HG03558 (cell line): ENCODE measurements at regions not wholly inside any gene's neighbourhood (a gene's known extent, or its start where the extent isn't known, plus 50 kb on each side); places are given as distances from the start of the nearest gene placed in this dataset.
"Not testable (repeated sequence)": the region's sequence is repeated elsewhere in the genome, so short reads cannot be mapped to it uniquely, and the experiment has no call there.

ENCODE experiments used
- ATAC-seq: cut with Tn5 transposase; IDR thresholded peaks from one replicate; pipeline ENCODE4 v1.9.1; 2021; ENCODE audit warnings: moderate number of reproducible peaks; ENCODE audit not compliant: unreplicated experiment; ENCODE audit errors: extremely low read depth

- ATAC-seq: no peak
These were observed 248.3 kb downstream of the DLEU7 start for GRCh38 chr13:50595196-50595595.

GRCh38 chr13:50596156-50596555 is 247.3 kb downstream of the DLEU7 start:
- no peak for ATAC-seq

GRCh38 chr13:50596776-50597203 is 246.7 kb downstream of the DLEU7 start:
- ATAC-seq: no peak

- ATAC-seq: no peak
These were observed 245.2 kb downstream of the DLEU7 start for GRCh38 chr13:50598338-50598737.

- ATAC-seq: no peak
These were observed 244.4 kb downstream of the DLEU7 start for GRCh38 chr13:50599046-50599445.

GRCh38 chr13:50599927-50600326 is 243.6 kb downstream of the DLEU7 start:
- ATAC-seq: no peak

- ATAC-seq: no peak
These were observed 235.1 kb downstream of the DLEU7 start for GRCh38 chr13:50608370-50608769.

GRCh38 chr13:50609011-50609410 is 234.5 kb downstream of the DLEU7 start:
- no peak for ATAC-seq

- no peak for ATAC-seq
These were observed 233.3 kb downstream of the DLEU7 start for GRCh38 chr13:50610238-50610637.

- no peak for ATAC-seq
These were observed 232.2 kb downstream of the DLEU7 start for GRCh38 chr13:50611117-50611781.

GRCh38 chr13:50612717-50613116 is 230.8 kb downstream of the DLEU7 start:
- no peak for ATAC-seq

GRCh38 chr13:50613356-50613831 is 230.1 kb downstream of the DLEU7 start:
- no peak for ATAC-seq

GRCh38 chr13:50615234-50615633 is 228.3 kb downstream of the DLEU7 start:
- ATAC-seq: no peak

- no peak for ATAC-seq
These were observed 227.4 kb downstream of the DLEU7 start for GRCh38 chr13:50616101-50616500.

GRCh38 chr13:50617134-50617721 is 226.3 kb downstream of the DLEU7 start:
- ATAC-seq: no peak

GRCh38 chr13:50618206-50618605 is 225.3 kb downstream of the DLEU7 start:
- ATAC-seq: no peak

- ATAC-seq: no peak
These were observed 217.4 kb downstream of the DLEU7 start for GRCh38 chr13:50626101-50626547.

- no peak for ATAC-seq
These were observed 216.4 kb downstream of the DLEU7 start for GRCh38 chr13:50627111-50627510.

GRCh38 chr13:50628512-50628911 is 215.0 kb downstream of the DLEU7 start:
- ATAC-seq: not testable (repeated sequence)

GRCh38 chr13:50629497-50629896 is 214.0 kb downstream of the DLEU7 start:
- no peak for ATAC-seq

- no peak for ATAC-seq
These were observed 213.5 kb downstream of the DLEU7 start for GRCh38 chr13:50629966-50630365.

GRCh38 chr13:50631041-50631440 is 212.5 kb downstream of the DLEU7 start:
- no peak for ATAC-seq
